HG03066 (cell line): ENCODE measurements at regions not wholly inside any gene's neighbourhood (a gene's known extent, or its start where the extent isn't known, plus 50 kb on each side); places are given as distances from the start of the nearest gene placed in this dataset.

Experiments used
- ATAC-seq: cut with Tn5 transposase; IDR thresholded peaks from one replicate; pipeline ENCODE4 v1.9.1; 2021; ENCODE audit warnings: low read depth; ENCODE audit not compliant: unreplicated experiment

GRCh38 chr13:97057176-97057575 is 62.9 kb upstream of the OXGR1 start:
- ATAC-seq = no peak

- ATAC-seq = no peak
Observed at GRCh38 chr13:97058391-97058790, 64.1 kb upstream of the OXGR1 start.

DNA sequence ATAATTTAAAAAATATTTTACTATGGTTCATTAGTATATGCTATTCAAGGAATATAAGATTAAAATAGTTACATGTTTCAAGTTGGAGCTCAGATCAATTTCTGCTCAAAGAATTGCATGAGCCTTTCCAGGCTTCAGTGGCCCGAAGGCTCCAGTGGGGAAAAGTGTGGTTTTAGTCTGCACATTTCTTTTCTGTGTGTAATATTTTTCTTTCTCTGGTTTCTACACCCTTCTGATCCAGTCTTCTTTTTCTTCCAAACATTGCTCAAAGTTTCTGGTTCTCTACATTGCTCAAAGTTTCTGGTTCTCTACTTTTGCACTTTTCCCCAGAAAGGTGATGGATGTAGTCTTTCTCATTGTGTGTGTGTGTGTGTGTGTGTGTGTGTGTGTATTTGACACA is 64.7 kb upstream of the OXGR1 start:
- ATAC-seq = no peak

GRCh38 chr13:97067017-97067895 is 73.0 kb upstream of the OXGR1 start:
- ATAC-seq = no peak

DNA sequence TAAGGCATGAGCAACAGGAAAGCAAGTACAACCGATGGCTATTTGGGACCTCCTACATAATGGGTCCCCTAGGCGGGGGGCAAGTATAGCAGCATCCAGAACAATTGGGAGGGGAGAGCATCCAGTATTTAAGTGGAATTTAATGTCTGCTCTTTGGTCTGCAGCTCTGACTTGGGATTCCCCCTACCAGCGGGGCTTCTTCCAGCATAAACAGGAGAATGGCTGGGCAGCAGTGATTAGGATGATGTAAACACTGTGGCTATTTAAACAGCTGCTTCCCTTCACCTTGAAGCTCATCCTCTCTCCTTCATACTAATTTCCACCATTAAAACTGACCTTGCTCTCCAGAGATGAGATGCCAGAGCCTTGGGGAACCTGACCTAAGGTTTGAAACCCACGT is 73.9 kb upstream of the OXGR1 start:
- ATAC-seq = no peak

GRCh38 chr13:97069050-97069815 is 75.0 kb upstream of the OXGR1 start:
- ATAC-seq = no peak

- no peak for ATAC-seq
Observed at GRCh38 chr13:97072297-97072696, 78.0 kb upstream of the OXGR1 start.

DNA sequence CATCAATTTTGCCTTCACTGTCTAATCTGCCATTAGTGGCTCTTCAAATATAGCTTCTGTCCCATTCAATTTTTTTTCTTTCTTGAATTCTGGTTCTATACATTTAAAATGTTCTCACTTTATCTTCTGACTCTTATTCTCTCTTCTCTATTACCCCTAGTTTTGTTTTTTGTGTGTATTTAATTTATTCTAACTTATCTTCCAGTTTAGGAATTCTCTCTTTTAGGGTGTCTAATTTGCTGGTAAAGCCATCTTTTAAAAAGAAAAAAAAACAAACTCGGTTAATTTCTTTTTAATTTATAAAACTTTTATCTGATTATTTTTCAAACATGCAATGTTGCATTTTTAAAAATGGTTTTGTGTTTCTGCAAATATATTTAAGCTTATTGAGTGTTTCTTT is 80.3 kb upstream of the OXGR1 start:
- ATAC-seq = no peak

GRCh38 chr13:97076898-97077297 is 82.6 kb upstream of the OXGR1 start:
- ATAC-seq = no peak

DNA sequence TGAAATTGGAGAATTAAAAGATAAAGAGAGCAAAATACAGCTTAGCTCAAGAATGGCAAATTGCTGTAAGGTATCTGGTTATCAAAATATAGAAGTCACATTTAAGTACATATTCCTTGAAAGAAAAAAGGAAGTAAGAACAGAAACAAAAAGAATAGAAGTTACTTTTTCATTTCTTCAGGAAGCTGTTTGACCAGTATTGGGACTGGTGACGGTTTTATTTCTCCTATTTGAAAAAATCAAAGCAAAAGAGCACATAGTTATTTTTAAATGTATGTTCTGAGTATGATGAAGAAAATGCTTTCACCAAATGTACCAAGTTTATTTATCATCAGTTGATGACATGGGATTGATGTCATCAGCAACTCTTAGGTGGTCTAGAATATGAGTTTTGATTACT is 83.1 kb upstream of the OXGR1 start:
- ATAC-seq = no peak

GRCh38 chr13:97079726-97080125 is 85.5 kb upstream of the OXGR1 start:
- no peak for ATAC-seq

DNA sequence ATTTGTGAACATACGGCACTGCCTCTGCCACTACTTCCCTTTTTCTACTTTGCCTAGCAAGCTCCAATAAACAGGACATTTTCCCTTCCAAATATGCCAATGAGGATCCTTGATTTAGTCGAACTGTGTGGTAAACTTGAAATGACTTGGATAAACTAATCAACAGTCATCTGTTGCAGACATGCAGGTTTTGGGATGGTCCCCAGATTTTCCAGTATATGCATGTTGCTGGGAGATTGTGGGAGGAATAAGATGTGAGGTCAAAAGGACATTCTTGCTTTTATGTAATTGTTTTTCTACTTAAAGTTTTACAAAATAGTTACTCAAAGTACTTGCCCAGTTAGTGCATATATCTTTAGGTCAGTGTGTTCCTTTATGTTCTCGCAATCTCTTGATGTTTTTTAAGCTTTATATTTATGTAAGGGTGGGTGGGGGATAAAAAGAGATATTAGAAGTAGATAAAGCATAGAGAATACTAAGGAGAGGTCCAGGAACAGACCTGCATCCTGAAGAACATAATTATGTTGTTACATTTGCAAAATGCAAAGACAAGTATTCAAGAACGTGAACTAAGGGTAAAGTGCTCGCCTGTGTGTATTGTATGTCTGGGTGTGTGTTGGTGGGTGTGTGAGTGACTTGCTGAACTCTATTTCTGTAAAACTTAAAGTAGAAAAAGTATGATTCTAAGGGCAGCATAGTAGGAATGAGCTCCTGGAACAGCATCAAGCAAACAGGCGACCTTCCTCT is 88.4 kb upstream of the OXGR1 start:
- no peak for ATAC-seq

DNA sequence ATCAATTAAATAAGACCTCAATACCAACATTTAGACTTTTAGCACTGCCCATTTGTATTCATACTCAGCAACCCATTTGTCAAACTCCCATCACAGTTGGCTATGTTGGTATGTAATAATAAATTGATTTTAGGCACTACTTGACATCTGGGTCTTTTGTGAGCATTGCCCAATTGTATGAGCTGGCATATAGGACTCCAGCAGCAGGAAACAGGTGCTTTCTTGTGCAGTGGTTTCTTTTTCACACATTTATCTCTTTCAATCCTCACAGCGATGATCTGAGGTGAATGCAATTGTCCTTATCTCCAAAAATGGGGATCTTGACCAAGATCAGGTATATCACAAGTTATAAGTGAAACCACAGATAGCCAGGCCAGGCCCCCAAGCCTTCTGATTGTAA is 96.9 kb upstream of the OXGR1 start:
- ATAC-seq = no peak

DNA sequence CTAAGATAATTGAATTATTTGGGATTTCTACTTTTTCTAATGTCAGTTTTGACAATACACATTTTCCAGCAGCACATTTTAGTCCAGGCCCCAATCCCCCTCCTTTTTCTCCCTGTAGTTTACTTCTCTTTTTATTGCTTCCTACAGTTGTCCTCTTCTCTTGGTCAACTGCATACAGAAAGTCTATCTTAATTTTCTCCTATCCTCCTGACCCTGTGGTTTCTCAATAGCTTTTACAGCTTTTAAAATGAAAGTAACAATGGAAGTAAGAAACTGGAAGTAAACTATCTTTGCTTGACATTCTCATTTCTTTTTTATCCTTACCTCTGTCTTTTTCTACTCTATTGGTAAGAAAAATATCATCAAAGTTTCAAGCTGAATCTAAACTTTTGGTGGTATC is 106.5 kb upstream of the OXGR1 start:
- no peak for ATAC-seq

GRCh38 chr13:97101912-97102708 is 107.8 kb upstream of the OXGR1 start:
- no peak for ATAC-seq

- ATAC-seq = no peak
Observed at GRCh38 chr13:97106323-97106722, 112.0 kb upstream of the OXGR1 start.

DNA sequence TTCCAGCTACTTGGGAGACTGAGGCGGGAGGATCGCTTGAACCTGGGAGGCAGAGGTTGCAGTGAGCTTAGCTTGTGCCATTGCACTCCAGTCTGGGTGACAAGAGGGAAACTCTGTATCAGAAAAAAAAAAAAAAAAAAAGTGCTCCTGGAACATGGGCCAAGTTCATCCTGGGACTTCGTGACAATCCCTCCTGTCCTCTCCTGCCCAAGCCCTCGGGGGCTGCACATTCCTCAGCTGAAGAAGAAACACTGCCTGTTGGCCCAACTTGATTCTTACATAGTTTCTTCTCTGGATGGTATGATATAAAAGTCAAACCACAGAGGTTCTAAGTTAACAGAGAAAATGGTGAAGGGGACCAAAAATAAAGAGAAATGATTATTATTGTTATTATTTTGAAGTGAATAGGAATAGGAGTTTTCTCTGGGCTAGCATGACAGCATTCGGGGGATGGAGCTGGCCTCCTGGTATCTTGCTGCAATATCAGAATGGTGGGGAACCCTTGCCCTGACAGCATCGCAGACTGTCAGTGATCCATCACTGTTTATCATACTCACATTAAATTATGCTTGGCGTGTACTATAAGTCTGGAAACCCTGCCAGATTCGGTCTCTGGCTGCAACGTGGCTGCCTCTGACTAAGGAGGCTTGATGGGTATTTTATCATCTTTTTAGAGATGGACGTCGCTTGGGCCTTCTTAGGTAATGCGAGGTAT is 113.7 kb upstream of the OXGR1 start:
- ATAC-seq = no peak

DNA sequence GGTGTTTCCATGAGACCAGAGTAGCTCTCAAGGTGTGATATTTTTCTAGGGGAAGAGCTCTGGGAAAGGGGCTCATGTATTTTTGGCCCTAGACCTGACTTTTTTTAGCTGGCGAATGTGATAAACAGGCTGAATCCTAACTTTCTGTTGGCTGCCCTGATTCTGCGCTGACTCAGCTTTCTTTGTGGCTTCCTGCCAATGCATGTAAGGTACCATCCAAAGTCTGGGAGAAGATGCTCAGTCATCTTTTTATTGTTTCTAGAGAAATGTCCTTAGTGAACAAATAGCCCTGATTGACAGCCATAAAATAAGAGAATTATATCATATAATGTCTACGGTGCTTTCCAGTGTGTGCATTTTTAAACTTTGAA is 113.6 kb upstream of the MBNL2 start:
- no peak for ATAC-seq

DNA sequence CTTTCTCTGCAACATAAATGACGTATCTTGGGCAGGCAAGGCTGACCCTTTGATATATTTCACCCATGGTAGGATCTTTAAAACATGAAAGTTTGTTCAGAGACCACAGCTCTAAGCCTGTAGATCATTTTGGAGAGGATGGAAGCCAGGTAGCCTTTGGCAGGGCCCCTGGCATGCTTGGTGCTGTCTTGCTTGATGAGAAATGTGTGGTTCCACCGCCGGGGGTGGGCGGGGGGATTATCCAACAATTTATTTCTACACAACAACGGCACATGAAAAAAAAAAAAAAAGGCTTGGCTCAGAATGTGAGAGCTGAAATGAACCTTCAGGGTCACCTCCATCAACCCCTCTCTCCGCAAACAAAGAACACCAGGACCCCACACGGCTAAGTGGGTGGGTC is 112.9 kb upstream of the MBNL2 start:
- ATAC-seq = no peak
